ENCODE measurements at regions not wholly inside any gene's neighbourhood (a gene's known extent, or its start where the extent isn't known, plus 50 kb on each side); places are given as distances from the start of the nearest gene placed in this dataset.

DNA sequence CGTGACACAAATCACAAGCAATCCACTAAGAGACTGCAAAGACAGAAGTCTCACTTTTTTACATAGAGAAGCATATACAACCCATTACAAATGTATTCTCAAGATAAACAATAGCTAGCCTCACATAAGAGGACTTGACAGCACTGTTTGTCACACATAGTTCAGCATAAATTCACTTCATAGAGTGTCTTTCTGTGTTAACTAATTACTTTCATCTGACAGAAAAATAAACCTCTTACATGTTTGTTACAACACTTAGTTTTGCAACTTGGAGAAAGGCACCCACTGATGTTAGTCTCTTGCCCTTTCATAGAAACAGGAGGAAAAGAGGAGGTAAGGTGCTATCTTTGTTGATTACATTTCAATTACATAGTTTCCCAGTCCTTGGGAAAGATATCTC, 2221.9 kb upstream of the RAG2 start:
- TF ChIP-seq, protein P1, sequence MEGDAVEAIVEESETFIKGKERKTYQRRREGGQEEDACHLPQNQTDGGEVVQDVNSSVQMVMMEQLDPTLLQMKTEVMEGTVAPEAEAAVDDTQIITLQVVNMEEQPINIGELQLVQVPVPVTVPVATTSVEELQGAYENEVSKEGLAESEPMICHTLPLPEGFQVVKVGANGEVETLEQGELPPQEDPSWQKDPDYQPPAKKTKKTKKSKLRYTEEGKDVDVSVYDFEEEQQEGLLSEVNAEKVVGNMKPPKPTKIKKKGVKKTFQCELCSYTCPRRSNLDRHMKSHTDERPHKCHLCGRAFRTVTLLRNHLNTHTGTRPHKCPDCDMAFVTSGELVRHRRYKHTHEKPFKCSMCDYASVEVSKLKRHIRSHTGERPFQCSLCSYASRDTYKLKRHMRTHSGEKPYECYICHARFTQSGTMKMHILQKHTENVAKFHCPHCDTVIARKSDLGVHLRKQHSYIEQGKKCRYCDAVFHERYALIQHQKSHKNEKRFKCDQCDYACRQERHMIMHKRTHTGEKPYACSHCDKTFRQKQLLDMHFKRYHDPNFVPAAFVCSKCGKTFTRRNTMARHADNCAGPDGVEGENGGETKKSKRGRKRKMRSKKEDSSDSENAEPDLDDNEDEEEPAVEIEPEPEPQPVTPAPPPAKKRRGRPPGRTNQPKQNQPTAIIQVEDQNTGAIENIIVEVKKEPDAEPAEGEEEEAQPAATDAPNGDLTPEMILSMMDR (IDR thresholded peaks at IDR 0.05; ENCODE audit: insufficient read depth, low read length), result no peak
- no peak for TF ChIP-seq GABPA (IDR thresholded peaks at IDR 0.05; ENCODE audit: low read depth)

Data from HL-60 (cell line).